Prostate gland (tissue), 2 donors: ENCODE measurements at regions not wholly inside any gene's neighbourhood (a gene's known extent, or its start where the extent isn't known, plus 50 kb on each side); places are given as distances from the start of the nearest gene placed in this dataset.

Experiments used
- POLR2A ChIP-seq: fragments of 450-650 bp; IDR thresholded peaks from one replicate; pipeline ENCODE4 v1.6.1; 2016; ENCODE audit warnings: antibody characterized with exemption, mild to moderate bottlenecking
- TF ChIP-seq, protein P1 (sequence below), 4 experiments: fragments of 200-600 bp in 2 of 4; fragments of 450-650 bp in 2 of 4; sonication (generic) in 2 of 4; IDR thresholded peaks; 1 replicate in 3 of 4; 2 replicates in 1 of 4; pipeline ENCODE4 v1.5.1; 2016 to 2019; ENCODE audit warnings: antibody characterized with exemption in 4 of 4, mild to moderate bottlenecking in 2 of 4, moderate library complexity in 2 of 4

GRCh38 chr4:64721106-64721505 is 311.9 kb upstream of the TECRL start:
- TF ChIP-seq, protein P1, sequence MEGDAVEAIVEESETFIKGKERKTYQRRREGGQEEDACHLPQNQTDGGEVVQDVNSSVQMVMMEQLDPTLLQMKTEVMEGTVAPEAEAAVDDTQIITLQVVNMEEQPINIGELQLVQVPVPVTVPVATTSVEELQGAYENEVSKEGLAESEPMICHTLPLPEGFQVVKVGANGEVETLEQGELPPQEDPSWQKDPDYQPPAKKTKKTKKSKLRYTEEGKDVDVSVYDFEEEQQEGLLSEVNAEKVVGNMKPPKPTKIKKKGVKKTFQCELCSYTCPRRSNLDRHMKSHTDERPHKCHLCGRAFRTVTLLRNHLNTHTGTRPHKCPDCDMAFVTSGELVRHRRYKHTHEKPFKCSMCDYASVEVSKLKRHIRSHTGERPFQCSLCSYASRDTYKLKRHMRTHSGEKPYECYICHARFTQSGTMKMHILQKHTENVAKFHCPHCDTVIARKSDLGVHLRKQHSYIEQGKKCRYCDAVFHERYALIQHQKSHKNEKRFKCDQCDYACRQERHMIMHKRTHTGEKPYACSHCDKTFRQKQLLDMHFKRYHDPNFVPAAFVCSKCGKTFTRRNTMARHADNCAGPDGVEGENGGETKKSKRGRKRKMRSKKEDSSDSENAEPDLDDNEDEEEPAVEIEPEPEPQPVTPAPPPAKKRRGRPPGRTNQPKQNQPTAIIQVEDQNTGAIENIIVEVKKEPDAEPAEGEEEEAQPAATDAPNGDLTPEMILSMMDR (IDR thresholded peaks at IDR 0.05) = no peak
- TF ChIP-seq POLR2A = no peak
